Naive thymus-derived CD8-positive, alpha-beta T cell (primary cell): ENCODE measurements at regions not wholly inside any gene's neighbourhood (a gene's known extent, or its start where the extent isn't known, plus 50 kb on each side); places are given as distances from the start of the nearest gene placed in this dataset.

Experiments used
- ATAC-seq, 2 donors: fragments of 150-1000 bp; cut with Tn5 transposase in 1 of 2; sonication (Bioruptor Pico), chemical (Tn5 transposase) in 1 of 2; 1 replicate in 1 of 2; 2 replicates in 1 of 2; pipeline ENCODE4 v1.10.0; 2021; ENCODE audit warnings: mild to moderate bottlenecking in 2 of 2, moderate library complexity in 2 of 2
- POLR2A ChIA-PET: fragments of 350-600 bp; sonication (Branson Sonifier 250); formaldehyde crosslinking; loops from one replicate; lab custom pipeline; 2021; ENCODE audit warnings: antibody characterized with exemption; lab: Charles Lee
- DNase-seq, 10 donors: peaks; one replicate each; pipeline versions ENCODE4 v3.0.0 to v3.0.0-alpha.2; 2020 to 2022
- H3K27ac Mint-ChIP-seq, 10 donors: one replicate each; pipeline ENCODE4 v1.8.0; 2020 to 2022; ENCODE audit warnings: mild to moderate bottlenecking in 10 of 10, mixed read lengths in 10 of 10, moderate library complexity in 4 of 10, inconsistent platforms in 1 of 10
- H3K27me3 Mint-ChIP-seq, 5 donors: one replicate each; pipeline ENCODE4 v1.8.0; 2021 to 2022; ENCODE audit warnings: mixed read lengths in 5 of 5
- H3K36me3 Mint-ChIP-seq, 3 donors: one replicate each; pipeline ENCODE4 v1.8.0; 2020 to 2022; ENCODE audit warnings: mixed read lengths in 3 of 3, mild to moderate bottlenecking in 2 of 3, inconsistent platforms in 1 of 3
- H3K4me1 Mint-ChIP-seq, 4 donors: one replicate each; pipeline ENCODE4 v1.8.0; 2021 to 2022; ENCODE audit warnings: mixed read lengths in 4 of 4
- H3K4me3 Mint-ChIP-seq, 10 donors: one replicate each; pipeline ENCODE4 v1.8.0; 2020 to 2022; ENCODE audit warnings: mild to moderate bottlenecking in 10 of 10, mixed read lengths in 10 of 10, moderate library complexity in 6 of 10, inconsistent platforms in 1 of 10
- H3K9me3 Mint-ChIP-seq, 9 donors: one replicate each; pipeline ENCODE4 v1.8.0; 2020 to 2022; ENCODE audit warnings: mixed read lengths in 9 of 9, mild to moderate bottlenecking in 3 of 9, inconsistent platforms in 1 of 9, moderate library complexity in 1 of 9

DNA sequence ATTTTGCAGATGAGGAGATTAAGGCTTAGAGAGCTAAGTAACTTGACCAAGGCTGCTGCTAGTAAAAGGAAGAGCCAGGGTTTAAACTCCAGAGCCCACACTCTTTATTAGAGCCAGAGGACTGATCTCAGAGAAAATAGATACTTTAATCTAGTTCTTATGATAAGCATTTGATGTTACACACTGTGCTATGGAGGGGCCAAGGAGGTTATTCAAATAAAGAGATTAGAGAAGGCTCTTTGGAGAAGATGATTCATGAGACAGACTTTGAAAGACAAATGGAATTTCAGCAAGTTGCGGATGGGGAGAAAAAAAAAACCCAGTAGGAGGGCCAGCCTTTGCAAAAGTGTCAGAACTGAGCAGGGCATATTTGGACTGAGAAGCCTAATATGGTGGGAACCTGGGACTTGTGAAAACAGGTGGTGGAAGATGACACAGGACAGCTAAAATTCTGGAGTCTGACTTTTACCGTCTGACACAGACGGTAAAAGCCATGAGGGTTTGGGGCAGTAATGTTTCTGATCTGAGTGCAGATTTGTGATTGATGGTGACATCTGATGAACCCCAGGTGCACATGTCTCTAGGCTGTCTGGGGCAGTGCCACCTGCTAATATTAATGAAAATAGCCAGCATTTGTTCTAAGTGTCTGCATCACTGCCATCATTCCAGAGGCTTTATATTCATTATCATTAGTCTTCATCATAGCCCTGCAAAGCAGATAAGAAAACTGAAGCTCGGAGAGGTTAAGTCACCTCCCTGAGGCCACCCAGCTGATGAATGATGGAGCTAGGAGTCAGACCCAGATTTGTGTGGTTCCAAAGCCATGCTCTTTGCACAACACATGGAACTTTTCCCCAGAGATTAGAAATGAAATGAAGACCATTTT, 65.3 kb upstream of the CXCL14 start:
- Mint-ChIP-seq H3K36me3 (no peaks in the 10 kb centered on the region), H3K4me1 (no peaks in the 10 kb centered on the region), H3K27ac (no peak overlapping the region), H3K27me3 (peaks cover 0 to 7% (median 3%) of the 10 kb centered on the region in 5 donors), H3K4me3 (no peak overlapping the region), H3K9me3 (no peaks in the 10 kb centered on the region)
- POLR2A ChIA-PET = no interaction called here
- ATAC-seq (no peak), DNase-seq (no peak)

DNA sequence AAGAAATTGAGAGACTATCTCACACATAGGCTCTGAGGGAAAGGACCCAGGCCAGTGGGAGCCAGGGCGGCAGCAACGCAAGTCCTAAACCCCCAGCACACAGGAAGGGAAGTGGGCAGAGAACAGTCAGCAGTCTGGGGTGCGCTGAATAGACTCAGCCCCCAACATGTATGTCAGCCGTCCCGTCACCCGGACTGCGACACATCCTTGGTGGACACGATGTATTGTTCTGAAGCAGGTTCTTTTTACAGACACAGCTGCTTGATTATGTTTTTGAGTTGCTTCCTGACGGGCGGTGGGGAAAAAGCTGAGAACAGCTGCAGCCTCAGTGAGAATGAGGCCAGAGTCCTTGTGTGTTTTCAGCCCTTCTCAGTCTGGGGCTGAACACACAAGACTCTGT, 64.1 kb upstream of the CXCL14 start:
- no peaks in the 10 kb centered on the region for H3K36me3 Mint-ChIP-seq
- H3K4me1 Mint-ChIP-seq = no peaks in the 10 kb centered on the region
- H3K9me3 Mint-ChIP-seq = no peaks in the 10 kb centered on the region
- no peak overlapping the region for H3K27ac Mint-ChIP-seq
- peaks cover 0 to 12% (median 3%) of the 10 kb centered on the region in 5 donors for H3K27me3 Mint-ChIP-seq
- ATAC-seq (no peak), DNase-seq (no peak)
- H3K4me3 Mint-ChIP-seq = no peak overlapping the region
- POLR2A ChIA-PET = no interaction called here

DNA sequence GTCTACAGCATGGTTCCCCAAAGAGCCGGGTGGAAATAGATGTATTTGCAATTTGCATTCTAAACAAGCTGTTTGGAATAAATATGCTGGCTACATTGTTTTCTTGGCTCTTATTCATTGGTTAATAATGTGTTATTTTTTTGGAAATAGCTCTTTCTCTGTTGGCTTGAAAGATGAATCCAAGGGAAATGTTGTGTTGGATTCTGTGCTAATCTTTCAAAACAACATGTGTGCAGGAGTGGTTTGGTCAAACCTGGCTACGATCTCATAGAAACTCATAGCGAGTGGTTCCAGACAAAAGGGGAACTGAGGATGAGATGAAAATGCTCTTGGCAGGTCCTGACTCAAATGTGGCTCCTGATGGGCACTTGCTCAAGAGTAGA, 63.7 kb upstream of the CXCL14 start:
- DNase-seq = no peak
- no peaks in the 10 kb centered on the region for H3K9me3 Mint-ChIP-seq
- no peak overlapping the region for H3K4me3 Mint-ChIP-seq
- no peak for ATAC-seq
- H3K27me3 Mint-ChIP-seq = peaks cover 0 to 12% (median 3%) of the 10 kb centered on the region in 5 donors
- no peak overlapping the region for H3K27ac Mint-ChIP-seq
- POLR2A ChIA-PET = no interaction called here
- no peaks in the 10 kb centered on the region for H3K4me1 Mint-ChIP-seq
- H3K36me3 Mint-ChIP-seq = no peaks in the 10 kb centered on the region

DNA sequence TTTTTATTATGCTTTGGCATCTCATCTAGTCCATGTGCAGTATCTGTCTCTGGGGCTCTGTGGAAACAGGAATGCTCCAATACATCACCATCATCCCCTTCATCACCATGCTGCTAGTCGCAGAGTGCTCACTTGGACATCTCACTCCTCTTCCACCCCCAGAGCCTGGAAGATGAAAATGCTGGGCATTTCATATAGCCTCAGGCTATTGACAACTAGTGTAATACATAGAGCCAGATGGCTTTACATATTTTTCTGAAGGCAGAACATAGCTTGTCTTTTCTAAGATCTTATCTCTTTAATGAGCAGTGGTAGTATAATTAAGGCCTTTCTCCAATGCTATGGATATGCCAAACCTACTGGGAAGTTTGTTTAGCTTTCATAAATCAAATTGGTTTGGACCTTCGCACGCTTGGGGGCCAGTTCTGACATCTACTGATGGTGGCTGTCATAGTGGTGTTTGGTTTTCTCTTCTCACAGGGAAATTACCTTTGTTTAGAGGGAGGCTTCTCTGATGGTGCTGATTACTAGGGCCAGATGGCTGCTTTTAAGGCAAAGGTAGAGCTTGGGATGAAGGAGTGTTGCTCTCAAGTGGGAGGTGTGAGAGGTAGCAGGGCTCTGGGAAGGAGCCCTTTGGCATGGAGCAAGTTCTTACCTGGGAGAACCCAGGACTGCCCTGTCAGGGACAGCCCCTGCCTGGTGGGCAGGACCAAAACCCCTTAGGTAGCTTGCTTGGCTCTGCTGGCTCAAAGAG, 63.1 kb upstream of the CXCL14 start:
- Mint-ChIP-seq H3K27ac (no peak overlapping the region), H3K9me3 (no peaks in the 10 kb centered on the region), H3K4me1 (no peaks in the 10 kb centered on the region), H3K36me3 (no peaks in the 10 kb centered on the region), H3K27me3 (peaks cover 3 to 14% (median 4%) of the 10 kb centered on the region in 5 donors), H3K4me3 (no peak overlapping the region)
- DNase-seq = no peak
- ATAC-seq = no peak
- POLR2A ChIA-PET = no interaction called here

DNA sequence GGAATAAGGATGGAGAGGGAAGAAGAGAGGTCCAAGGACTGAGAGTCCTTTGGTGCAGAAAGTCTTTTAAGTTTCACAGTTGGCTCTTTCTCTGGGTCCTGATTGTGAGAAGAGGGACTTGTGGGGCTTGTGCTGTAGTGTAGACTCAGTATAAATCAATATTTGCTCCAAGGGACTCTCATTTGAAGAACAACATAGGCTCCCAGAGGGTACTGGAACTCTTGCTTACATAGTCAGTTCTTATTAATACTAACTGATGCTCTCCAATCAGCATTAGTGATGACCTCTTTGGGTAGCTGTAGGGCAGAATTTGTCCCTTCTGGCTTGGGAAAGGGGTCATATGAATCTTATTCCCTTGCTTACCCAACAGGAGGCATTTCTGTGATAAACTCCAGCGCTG, 62.5 kb upstream of the CXCL14 start:
- no peaks in the 10 kb centered on the region for H3K36me3 Mint-ChIP-seq
- no peak overlapping the region for H3K4me3 Mint-ChIP-seq
- POLR2A ChIA-PET = no interaction called here
- H3K27ac Mint-ChIP-seq = no peak overlapping the region
- ATAC-seq (no peak), DNase-seq (no peak)
- no peaks in the 10 kb centered on the region for H3K4me1 Mint-ChIP-seq
- peaks cover 3 to 20% (median 6%) of the 10 kb centered on the region in 5 donors for H3K27me3 Mint-ChIP-seq
- peaks cover 0 to 2% (median 0%) of the 10 kb centered on the region in 9 donors for H3K9me3 Mint-ChIP-seq

DNA sequence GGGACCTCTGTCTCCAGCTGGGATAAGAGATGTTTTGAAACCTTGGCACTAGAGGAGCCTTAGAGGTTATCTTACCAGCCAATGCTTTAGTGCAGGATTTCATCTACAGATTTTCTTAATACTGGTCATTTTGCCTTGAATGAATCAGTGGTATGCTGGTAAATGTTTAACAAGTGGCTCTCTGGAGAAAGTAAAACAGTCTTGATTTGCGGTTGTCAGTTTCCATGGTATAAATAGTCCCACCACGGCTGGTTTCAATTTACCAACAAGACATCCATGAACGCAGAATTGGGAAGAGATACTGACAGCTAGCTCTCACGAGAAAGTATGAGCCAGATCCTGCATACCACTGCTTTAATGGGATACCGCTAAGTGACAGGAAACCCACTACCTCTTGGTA, 56.7 kb upstream of the CXCL14 start:
- peaks cover 0 to 2% (median 0%) of the 10 kb centered on the region in 4 donors for H3K4me1 Mint-ChIP-seq
- peaks cover 0 to 2% (median 0%) of the 10 kb centered on the region in 9 donors for H3K9me3 Mint-ChIP-seq
- no peak overlapping the region for H3K4me3 Mint-ChIP-seq
- ATAC-seq (no peak), DNase-seq (no peak)
- H3K27me3 Mint-ChIP-seq = peaks cover 8 to 42% (median 10%) of the 10 kb centered on the region in 5 donors
- no peaks in the 10 kb centered on the region for H3K36me3 Mint-ChIP-seq
- POLR2A ChIA-PET = no interaction called here
- no peak overlapping the region for H3K27ac Mint-ChIP-seq

DNA sequence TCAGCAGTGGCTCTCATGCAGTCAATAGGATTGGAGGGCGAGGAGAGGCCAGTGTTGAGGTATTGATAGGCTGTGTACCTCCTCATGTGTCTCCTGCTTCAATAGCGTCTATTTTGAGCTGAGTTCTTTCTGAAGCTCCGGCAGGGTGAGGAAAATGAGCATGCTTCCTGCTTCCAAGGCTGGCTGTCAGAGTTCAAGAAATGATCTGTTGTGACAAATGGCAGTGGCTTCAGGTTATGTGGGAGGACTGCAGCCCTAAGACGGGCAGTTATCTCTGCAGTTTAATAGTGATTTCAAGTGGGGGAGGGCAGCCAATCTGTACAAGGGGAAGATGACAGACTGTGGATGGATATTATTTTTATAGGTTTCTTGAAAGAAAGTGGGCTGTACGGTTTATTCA, 54.0 kb upstream of the CXCL14 start:
- POLR2A ChIA-PET = no interaction called here
- Mint-ChIP-seq H3K27ac (no peak overlapping the region), H3K4me1 (peaks cover 0 to 2% (median 0%) of the 10 kb centered on the region in 4 donors), H3K27me3 (peaks cover 5 to 41% (median 10%) of the 10 kb centered on the region in 5 donors), H3K4me3 (no peak overlapping the region), H3K9me3 (peaks cover 0 to 2% (median 0%) of the 10 kb centered on the region in 9 donors), H3K36me3 (no peaks in the 10 kb centered on the region)
- DNase-seq (no peak), ATAC-seq (no peak)

DNA sequence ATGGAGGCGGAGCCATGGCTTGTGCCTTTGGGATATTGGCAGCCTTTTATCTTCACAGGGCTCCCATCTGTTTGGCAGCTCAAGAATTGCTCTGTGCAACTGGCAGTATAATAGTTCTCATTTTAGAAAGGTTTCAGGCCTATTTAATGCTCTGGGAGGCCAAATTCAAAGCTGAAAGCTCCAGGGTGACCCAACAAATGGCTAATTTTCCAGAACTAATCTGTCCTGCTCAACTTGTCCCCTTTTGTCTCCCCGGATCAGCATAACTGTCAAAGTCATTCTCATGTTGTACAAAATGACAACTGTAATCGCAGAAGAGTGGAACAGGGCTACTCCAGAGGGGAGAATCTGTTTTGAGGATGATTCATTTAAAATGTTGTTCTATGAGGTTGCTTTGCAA, 52.6 kb upstream of the CXCL14 start:
- ATAC-seq = no peak
- Mint-ChIP-seq H3K4me1 (peaks cover 0 to 2% (median 0%) of the 10 kb centered on the region in 4 donors), H3K27ac (no peak overlapping the region)

DNA sequence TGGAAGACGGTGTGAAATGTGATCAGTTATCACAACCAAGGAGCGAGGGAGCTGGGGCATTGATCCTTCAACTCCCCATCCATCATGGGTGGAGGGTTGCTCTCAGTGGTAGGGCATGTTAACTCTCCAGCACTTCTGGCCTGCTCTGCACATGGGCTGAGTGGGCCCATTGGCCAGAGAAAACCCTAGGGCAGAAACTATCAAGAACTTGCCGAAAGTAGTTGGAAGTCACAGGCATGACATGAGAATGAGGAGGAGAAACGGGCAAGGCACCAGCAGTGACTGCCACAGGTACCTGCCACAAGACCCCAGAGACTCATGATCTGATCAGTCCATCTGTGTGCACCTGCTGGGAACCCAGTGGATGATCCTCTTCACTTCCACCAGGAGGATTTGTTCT, 50.9 kb upstream of the CXCL14 start:
- POLR2A ChIA-PET = no interaction called here
- Mint-ChIP-seq H3K27ac (no peak overlapping the region), H3K9me3 (no peaks in the 10 kb centered on the region)

More for the DNA sequence above, 52.6 kb upstream of the CXCL14 start:
- Mint-ChIP-seq H3K36me3 (no peaks in the 10 kb centered on the region), H3K4me3 (no peak overlapping the region), H3K27me3 (peaks cover 2 to 34% (median 4%) of the 10 kb centered on the region in 5 donors), H3K9me3 (no peaks in the 10 kb centered on the region)
- POLR2A ChIA-PET = no interaction called here
- DNase-seq = no peak

DNA sequence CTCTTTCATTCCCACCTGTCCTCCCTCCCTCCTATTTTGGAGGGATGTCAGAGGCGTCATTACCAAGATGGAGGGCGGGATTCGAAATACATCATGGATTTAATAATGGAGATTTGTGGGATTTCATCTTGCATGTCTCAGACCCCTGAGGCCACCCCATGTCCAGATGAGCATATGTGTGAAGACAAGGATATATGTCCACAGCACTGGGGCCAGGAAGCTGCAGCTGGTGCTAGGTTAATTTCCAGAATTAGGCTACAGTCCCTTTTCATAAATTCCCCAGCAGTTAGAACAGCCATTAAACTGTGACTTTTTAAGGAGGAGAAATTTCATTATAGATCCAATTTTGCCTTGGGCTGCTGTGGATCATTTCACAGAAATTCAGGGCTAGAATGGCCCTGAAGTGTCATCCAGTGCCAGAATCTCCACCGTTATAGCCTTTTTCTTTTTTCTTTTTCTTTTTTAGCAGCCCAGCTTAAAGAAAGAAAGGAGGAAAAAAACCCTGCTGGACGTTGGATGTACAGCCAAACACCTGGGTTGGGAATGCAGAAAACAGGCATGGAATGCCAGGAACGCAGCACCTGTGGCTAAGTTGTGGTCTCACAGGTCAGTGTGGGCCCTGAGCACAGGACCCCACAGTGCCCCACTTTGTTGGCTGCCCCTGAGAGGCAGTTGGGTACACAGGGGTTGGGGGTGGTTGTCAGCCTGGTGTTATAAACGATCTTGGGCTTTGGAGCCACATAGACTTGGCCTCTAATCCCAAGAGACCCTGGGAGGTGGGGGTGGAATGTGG, 50.2 kb upstream of the CXCL14 start:
- no peak overlapping the region for H3K4me3 Mint-ChIP-seq
- POLR2A ChIA-PET = no interaction called here
- no peak overlapping the region for H3K27ac Mint-ChIP-seq
- DNase-seq = no peak
- no peaks in the 10 kb centered on the region for H3K9me3 Mint-ChIP-seq
- peaks cover 0 to 38% (median 2%) of the 10 kb centered on the region in 5 donors for H3K27me3 Mint-ChIP-seq
- no peaks in the 10 kb centered on the region for H3K36me3 Mint-ChIP-seq
- ATAC-seq = no peak
- H3K4me1 Mint-ChIP-seq = peaks cover 0 to 2% (median 0%) of the 10 kb centered on the region in 4 donors

More for the DNA sequence above, 50.9 kb upstream of the CXCL14 start:
- Mint-ChIP-seq H3K4me3 (no peak overlapping the region), H3K4me1 (peaks cover 0 to 2% (median 0%) of the 10 kb centered on the region in 4 donors), H3K27me3 (peaks cover 0 to 35% (median 2%) of the 10 kb centered on the region in 5 donors), H3K36me3 (no peaks in the 10 kb centered on the region)
- no peak for ATAC-seq
- no peak for DNase-seq
